PC-3 (cell line): ENCODE measurements at regions not wholly inside any gene's neighbourhood (a gene's known extent, or its start where the extent isn't known, plus 50 kb on each side); places are given as distances from the start of the nearest gene placed in this dataset.

ENCODE experiments used
- ATAC-seq: fragments of 200-7000 bp; cut with Tn5 transposase; 2 replicates; pipeline ENCODE4 v1.9.1; 2020; ENCODE audit warnings: mild to moderate bottlenecking, moderate library complexity
- BruUV-seq: library from RNA; stranded (reverse); fragments of 400-500 nt; replicated peaks from 2 replicates; lab custom pipeline; 2021; lab: Mats Ljungman, UMichigan
- CTCF ChIA-PET: fragments of 300-600 bp; sonication (Branson Sonifier 250); formaldehyde crosslinking; loops from one replicate; lab custom pipeline; 2022; ENCODE audit warnings: antibody characterized with exemption; lab: Charles Lee
- POLR2A ChIA-PET: fragments of 300-600 bp; sonication (Branson Sonifier 250); formaldehyde crosslinking; loops from one replicate; lab custom pipeline; 2022; ENCODE audit warnings: antibody characterized with exemption; ENCODE audit not compliant: unreplicated experiment; lab: Charles Lee
- DNase-seq: peaks from one replicate; pipeline ENCODE4 v3.0.0-alpha.2; 2015
- H2AFZ ChIP-seq: fragments of 300-600 bp; sonication (generic); 2 replicates; pipeline ENCODE4 v1.6.0; 2016; ENCODE audit warnings: antibody characterized with exemption, low read length
- H3F3A ChIP-seq: fragments of 300-600 bp; sonication (generic); one replicate; pipeline ENCODE4 v1.6.0; 2017; ENCODE audit warnings: antibody characterized with exemption, low read length, control low read depth, mild to moderate bottlenecking; ENCODE audit not compliant: unreplicated experiment
- H3K27ac ChIP-seq: fragments of 300-600 bp; sonication (generic); 2 replicates; pipeline ENCODE4 v1.5.1; 2016; ENCODE audit warnings: mild to moderate bottlenecking, low read length
- H3K27me3 ChIP-seq: fragments of 300-600 bp; sonication (generic); 2 replicates; pipeline ENCODE4 v1.6.1; 2016; ENCODE audit warnings: low read length, mixed read lengths
- H3K36me3 ChIP-seq: fragments of 300-600 bp; sonication (generic); 2 replicates; pipeline ENCODE4 v1.6.1; 2016; ENCODE audit warnings: low read depth, mixed run types, low read length, mixed read lengths
- H3K4me1 ChIP-seq: fragments of 300-600 bp; sonication (generic); 2 replicates; pipeline ENCODE4 v1.5.1; 2016; ENCODE audit warnings: low read length; ENCODE audit not compliant: insufficient read depth
- H3K4me2 ChIP-seq: fragments of 300-600 bp; sonication (generic); 2 replicates; pipeline ENCODE4 v1.6.0; 2016; ENCODE audit warnings: low read length
- H3K4me3 ChIP-seq: fragments of 300-600 bp; sonication (generic); 2 replicates; pipeline ENCODE4 v1.5.1; 2016; ENCODE audit warnings: mild to moderate bottlenecking, low read length, mixed read lengths
- H3K79me2 ChIP-seq: fragments of 300-600 bp; sonication (generic); 2 replicates; pipeline ENCODE4 v1.6.1; 2017; ENCODE audit warnings: low read length, mixed read lengths
- H3K9ac ChIP-seq: fragments of 300-600 bp; sonication (generic); 2 replicates; pipeline ENCODE4 v1.6.0; 2016; ENCODE audit warnings: mild to moderate bottlenecking, low read length
- H3K9me2 ChIP-seq: fragments of 300-600 bp; sonication (generic); replicated peaks from 2 replicates; pipeline ENCODE4 v1.6.1; 2016; ENCODE audit warnings: mixed run types, low read length, mixed read lengths
- H3K9me3 ChIP-seq: fragments of 300-600 bp; sonication (generic); 2 replicates; pipeline ENCODE4 v1.6.1; 2016; ENCODE audit warnings: low read length, mixed read lengths
- H4K20me1 ChIP-seq: fragments of 300-600 bp; sonication (generic); 2 replicates; pipeline ENCODE4 v1.6.1; 2016; ENCODE audit warnings: low read length, mixed read lengths
- CTCF ChIP-seq: fragments of 300-600 bp; sonication (generic); conservative IDR thresholded peaks from 2 replicates; pipeline ENCODE4 v1.5.1; 2017; ENCODE audit warnings: antibody characterized with exemption, low read depth, mild to moderate bottlenecking, low read length
- EZH2 ChIP-seq: fragments of 300-600 bp; sonication (generic); IDR thresholded peaks from one replicate; pipeline ENCODE4 v1.6.1; 2017; ENCODE audit warnings: antibody characterized with exemption, mild to moderate bottlenecking, low read length; ENCODE audit not compliant: unreplicated experiment
- EZH2phosphoT487 ChIP-seq: fragments of 300-600 bp; sonication (generic); IDR thresholded peaks from 2 replicates; pipeline ENCODE4 v1.6.1; 2018; ENCODE audit warnings: mild to moderate bottlenecking, antibody characterized with exemption, low read length, borderline replicate concordance
- intact Hi-C: fragments of 100-400 bp; cut with micrococcal nuclease; formaldehyde crosslinking; loops from 2 replicates; pipeline ENCODE4 v1.9.0; 2023

- H3K27ac ChIP-seq, result no peak overlapping the region
- TF ChIP-seq EZH2phosphoT487 (no peak), EZH2 (no peak), CTCF (no peak)
- H3K36me3 ChIP-seq, result no peaks in the 10 kb centered on the region
- no peak for ATAC-seq
- H2AFZ ChIP-seq, result no peak overlapping the region
- no peaks in the 10 kb centered on the region for H3K9me3 ChIP-seq
- no peaks in the 10 kb centered on the region for H3F3A ChIP-seq
- intact Hi-C loops, result no loop called here
- 0 out of 2 replicates have a peak, but pooled peaks cover 3% of the 10 kb centered on the region for H3K9me2 ChIP-seq
- no peaks in the 10 kb centered on the region for H3K79me2 ChIP-seq
- DNase-seq, result no peak
- no peaks in the 10 kb centered on the region for H3K4me1 ChIP-seq
- 0 out of 2 replicates have a peak, but pooled peaks cover 1% of the 10 kb centered on the region for H3K27me3 ChIP-seq
- no peak overlapping the region for H3K4me3 ChIP-seq
- no peaks in the 10 kb centered on the region for H4K20me1 ChIP-seq
- no peak overlapping the region for H3K4me2 ChIP-seq
- ChIA-PET CTCF (no interaction called here), POLR2A (no interaction called here)
- BruUV-seq, result no TSS peak
- no peak overlapping the region for H3K9ac ChIP-seq
Observed at GRCh38 chr12:97638739-97639138, 176.1 kb downstream of the RMST start.

- no peak overlapping the region for H3K9ac ChIP-seq
- H3K79me2 ChIP-seq, result no peaks in the 10 kb centered on the region
- no peaks in the 10 kb centered on the region for H3K4me1 ChIP-seq
- H3K27me3 ChIP-seq, result 0 out of 2 replicates have a peak, but pooled peaks cover 4% of the 10 kb centered on the region
- H3K9me3 ChIP-seq, result no peaks in the 10 kb centered on the region
- BruUV-seq, result no TSS peak
- TF ChIP-seq EZH2, result no peak
- no peak for TF ChIP-seq CTCF
- no peak for TF ChIP-seq EZH2phosphoT487
- POLR2A ChIA-PET, result no interaction called here
- H3K27ac ChIP-seq, result no peak overlapping the region
- H3K9me2 ChIP-seq, result 0 out of 2 replicates have a peak, but pooled peaks cover 3% of the 10 kb centered on the region
- intact Hi-C loops, result no loop called here
- H3K4me2 ChIP-seq, result no peak overlapping the region
- DNase-seq, result peak; percentile 34
- H4K20me1 ChIP-seq, result no peaks in the 10 kb centered on the region
- CTCF ChIA-PET, result no interaction called here
- no peak overlapping the region for H2AFZ ChIP-seq
- no peak overlapping the region for H3K4me3 ChIP-seq
- ATAC-seq, result no peak
- H3F3A ChIP-seq, result no peaks in the 10 kb centered on the region
- H3K36me3 ChIP-seq, result no peaks in the 10 kb centered on the region
Observed at GRCh38 chr12:97639702-97640101, 177.1 kb downstream of the RMST start.

- intact Hi-C loops, result no loop called here
- no TSS peak for BruUV-seq
- ChIA-PET POLR2A (no interaction called here), CTCF (no interaction called here)
- Histone ChIP-seq H3K9me3 (no peaks in the 10 kb centered on the region), H3K4me2 (no peak overlapping the region), H3K27me3 (0 out of 2 replicates have a peak, but pooled peaks cover 4% of the 10 kb centered on the region), H3K9ac (no peak overlapping the region), H2AFZ (no peak overlapping the region), H3K4me3 (no peak overlapping the region), H3K27ac (no peak overlapping the region), H4K20me1 (no peaks in the 10 kb centered on the region), H3K4me1 (no peaks in the 10 kb centered on the region), H3F3A (no peaks in the 10 kb centered on the region), H3K9me2 (0 out of 2 replicates have a peak, but pooled peaks cover 3% of the 10 kb centered on the region), H3K36me3 (no peaks in the 10 kb centered on the region), H3K79me2 (no peaks in the 10 kb centered on the region)
- TF ChIP-seq EZH2phosphoT487, result no peak
- TF ChIP-seq CTCF, result no peak
- no peak for TF ChIP-seq EZH2
- ATAC-seq, result no peak
- DNase-seq, result no peak
Observed at GRCh38 chr12:97640826-97641225, 178.2 kb downstream of the RMST start.
